ENCODE measurements at regions not wholly inside any gene's neighbourhood (a gene's known extent, or its start where the extent isn't known, plus 50 kb on each side); places are given as distances from the start of the nearest gene placed in this dataset.
"Not testable (repeated sequence)": the region's sequence is repeated elsewhere in the genome, so short reads cannot be mapped to it uniquely, and the experiment has no call there.

GRCh38 chr3:182331341-182331740 lies 462.0 kb upstream of the ATP11B start:
- no peak for DNase-seq (ENCODE audit: low read depth, low spot score)

GRCh38 chr3:182342252-182342651 lies 451.1 kb upstream of the ATP11B start:
- DNase-seq (ENCODE audit: low read depth, low spot score): no peak

- not testable (repeated sequence) for DNase-seq (ENCODE audit: low read depth, low spot score)
Measured at GRCh38 chr3:182344026-182344425, 449.3 kb upstream of the ATP11B start.

- DNase-seq (ENCODE audit: low read depth, low spot score): no peak
Measured at GRCh38 chr3:182349051-182349450, 444.3 kb upstream of the ATP11B start.

- DNase-seq (ENCODE audit: low read depth, low spot score): no peak
Measured at GRCh38 chr3:182349951-182350517, 443.3 kb upstream of the ATP11B start.

- DNase-seq (ENCODE audit: low read depth, low spot score): no peak
Measured at GRCh38 chr3:182357928-182358327, 435.4 kb upstream of the ATP11B start.

GRCh38 chr3:182364323-182364722 lies 429.0 kb upstream of the ATP11B start:
- DNase-seq (ENCODE audit: low read depth, low spot score): no peak

- DNase-seq (ENCODE audit: low read depth, low spot score): no peak
Measured at GRCh38 chr3:182364723-182365650, 428.3 kb upstream of the ATP11B start.

GRCh38 chr3:182366746-182367145 lies 426.6 kb upstream of the ATP11B start:
- DNase-seq (ENCODE audit: low read depth, low spot score): no peak

GRCh38 chr3:182369861-182370260 lies 423.4 kb upstream of the ATP11B start:
- no peak for DNase-seq (ENCODE audit: low read depth, low spot score)

- no peak for DNase-seq (ENCODE audit: low read depth, low spot score)
Measured at GRCh38 chr3:182370949-182371348, 422.4 kb upstream of the ATP11B start.

- no peak for DNase-seq (ENCODE audit: low read depth, low spot score)
Measured at GRCh38 chr3:182375916-182376315, 417.4 kb upstream of the ATP11B start.

GRCh38 chr3:182382112-182382857 lies 411.0 kb upstream of the ATP11B start:
- DNase-seq (ENCODE audit: low read depth, low spot score): no peak

- DNase-seq (ENCODE audit: low read depth, low spot score): no peak
Measured at GRCh38 chr3:182384221-182384620, 409.1 kb upstream of the ATP11B start.

- DNase-seq (ENCODE audit: low read depth, low spot score): peak; percentile 9
Measured at GRCh38 chr3:182385356-182385755, 407.9 kb upstream of the ATP11B start.

- DNase-seq (ENCODE audit: low read depth, low spot score): no peak
Measured at GRCh38 chr3:182388506-182388905, 404.8 kb upstream of the ATP11B start.

- no peak for DNase-seq (ENCODE audit: low read depth, low spot score)
Measured at GRCh38 chr3:182389071-182389815, 404.1 kb upstream of the ATP11B start.

GRCh38 chr3:182390421-182390820 lies 402.9 kb upstream of the ATP11B start:
- no peak for DNase-seq (ENCODE audit: low read depth, low spot score)

GRCh38 chr3:182392182-182392937 lies 400.9 kb upstream of the ATP11B start:
- no peak for DNase-seq (ENCODE audit: low read depth, low spot score)

GRCh38 chr3:182393151-182393550 lies 400.2 kb upstream of the ATP11B start:
- DNase-seq (ENCODE audit: low read depth, low spot score): no peak

- DNase-seq (ENCODE audit: low read depth, low spot score): no peak
Measured at GRCh38 chr3:182393830-182394367, 399.4 kb upstream of the ATP11B start.

Measured in iPS DF 19.7 (cell line).